Activated T-helper 2 cell treated with anti-CD3 and anti-CD28 coated beads, Interferon-gamma antibody, Interleukin-2, Interleukin-4, amounts not matched to agents 10 μg/mL and 5 μg/mL and 100 μg/mL, durations not matched to agents 14 hours and 24 hours and 36 hours (primary cell): ENCODE measurements at regions not wholly inside any gene's neighbourhood (a gene's known extent, or its start where the extent isn't known, plus 50 kb on each side); places are given as distances from the start of the nearest gene placed in this dataset.

Experiments
- DNase-seq: peaks from one replicate; pipeline ENCODE4 v3.0.0; 2021; ENCODE audit warnings: low spot score
- H3K27ac Mint-ChIP-seq: one replicate; pipeline ENCODE4 v1.8.0; 2021; ENCODE audit warnings: mixed read lengths
- H3K27me3 Mint-ChIP-seq: one replicate; pipeline ENCODE4 v1.8.0; 2021; ENCODE audit warnings: low read depth, mixed read lengths
- H3K36me3 Mint-ChIP-seq: one replicate; pipeline ENCODE4 v1.8.0; 2021; ENCODE audit warnings: low read depth, mixed read lengths
- H3K4me1 Mint-ChIP-seq: one replicate; pipeline ENCODE4 v1.8.0; 2021; ENCODE audit warnings: low read depth, mixed read lengths
- H3K4me3 Mint-ChIP-seq: one replicate; pipeline ENCODE4 v1.8.0; 2021; ENCODE audit warnings: low read depth, mild to moderate bottlenecking, moderate library complexity, mixed read lengths
- H3K9me3 Mint-ChIP-seq: one replicate; pipeline ENCODE4 v1.8.0; 2021; ENCODE audit warnings: mixed read lengths
- intact Hi-C: fragments of 100-400 bp; cut with micrococcal nuclease; formaldehyde crosslinking; loops from one replicate; pipeline ENCODE4 v1.15.1; 2023

DNA sequence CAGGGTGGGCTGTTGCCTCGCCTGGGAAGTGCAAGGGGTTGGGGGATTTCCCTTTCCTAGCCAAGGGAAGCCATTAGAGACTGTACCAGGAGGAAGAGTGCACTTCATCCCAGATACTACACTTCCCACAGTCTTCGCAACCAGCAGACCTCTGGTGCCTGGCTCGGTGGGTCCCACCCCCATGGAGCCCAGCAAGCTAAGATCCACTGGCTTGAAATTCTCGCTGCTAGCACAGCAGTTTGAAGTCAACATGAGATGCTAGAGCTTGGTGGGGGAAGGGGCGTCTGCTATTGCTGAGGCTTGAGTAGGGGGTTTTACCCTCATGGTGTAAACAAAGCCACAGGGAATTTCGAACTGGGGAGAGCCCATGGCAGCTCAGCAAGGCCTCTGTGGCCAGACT, 586.4 kb downstream of the HTR1A start:
- no peaks in the 10 kb centered on the region for H3K27me3 Mint-ChIP-seq
- intact Hi-C loops, result no loop called here
- H3K36me3 Mint-ChIP-seq, result no peaks in the 10 kb centered on the region
- H3K27ac Mint-ChIP-seq, result no peak overlapping the region
- H3K4me3 Mint-ChIP-seq, result no peak overlapping the region
- no peak for DNase-seq
- H3K4me1 Mint-ChIP-seq, result no peaks in the 10 kb centered on the region
- peaks cover 22% of the 10 kb centered on the region for H3K9me3 Mint-ChIP-seq

DNA sequence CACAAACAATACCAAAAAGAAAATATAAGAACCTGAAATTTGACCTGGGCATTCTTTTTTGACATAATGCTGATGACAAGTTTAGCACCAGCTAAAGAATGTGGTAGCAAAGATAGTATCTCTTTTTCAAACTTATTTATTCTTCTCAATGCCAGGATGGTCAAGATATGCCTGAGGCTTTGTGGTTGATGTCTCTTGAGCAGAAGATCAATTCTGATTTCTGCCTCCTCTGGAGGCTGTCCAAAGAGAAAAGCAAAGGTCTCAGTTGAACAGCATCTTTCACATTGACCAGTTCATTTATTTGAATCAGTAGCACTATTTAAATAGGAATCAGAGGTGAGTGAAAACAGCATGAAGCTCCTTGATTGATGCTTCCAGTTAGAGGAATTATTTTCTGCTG, 588.2 kb downstream of the HTR1A start:
- intact Hi-C loops, result no loop called here
- Mint-ChIP-seq H3K36me3 (no peaks in the 10 kb centered on the region), H3K4me3 (no peak overlapping the region), H3K27ac (no peak overlapping the region), H3K27me3 (no peaks in the 10 kb centered on the region), H3K4me1 (no peaks in the 10 kb centered on the region), H3K9me3 (peaks cover 13% of the 10 kb centered on the region)
- DNase-seq, result no peak

DNA sequence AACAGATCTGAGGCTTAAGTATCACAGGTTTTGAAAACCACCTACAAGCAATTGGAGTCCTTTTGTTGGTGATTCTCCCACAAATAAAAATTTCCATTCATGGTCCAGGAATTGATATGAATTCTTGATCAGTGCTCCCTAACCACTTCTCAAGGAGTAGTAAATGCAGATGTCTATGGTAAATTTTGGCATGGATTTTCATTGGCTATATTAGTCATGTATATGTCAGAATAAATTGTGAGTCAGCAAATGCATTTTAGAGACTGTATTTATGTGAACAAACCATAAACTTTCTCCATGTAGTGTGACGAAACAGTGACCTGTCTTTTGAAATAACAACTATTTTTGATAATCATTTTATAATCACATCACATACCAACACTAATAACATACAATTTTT, 611.1 kb downstream of the HTR1A start:
- intact Hi-C loops, result no loop called here
- DNase-seq, result no peak
- Mint-ChIP-seq H3K27ac (no peak overlapping the region), H3K36me3 (no peaks in the 10 kb centered on the region), H3K9me3 (peaks cover 3% of the 10 kb centered on the region), H3K4me1 (no peaks in the 10 kb centered on the region), H3K4me3 (no peak overlapping the region), H3K27me3 (no peaks in the 10 kb centered on the region)

DNA sequence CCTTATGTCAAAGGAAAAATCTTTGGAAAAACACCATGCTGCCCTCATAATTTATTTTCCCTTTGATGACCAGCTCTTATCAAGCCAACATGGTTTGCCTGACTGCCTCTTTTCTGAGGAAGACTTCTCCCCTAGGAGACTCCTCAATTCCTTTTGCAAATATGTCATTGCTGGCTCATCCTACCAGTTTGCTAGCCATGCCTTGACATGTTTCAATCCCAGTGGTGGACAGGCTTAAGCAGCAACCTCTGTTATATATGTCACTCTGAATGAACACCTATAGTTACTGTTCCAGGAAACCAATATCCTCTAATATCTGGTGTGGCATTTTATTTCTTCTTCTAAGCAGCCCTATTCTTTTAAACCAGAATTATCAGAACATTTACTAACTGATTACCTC, 615.8 kb downstream of the HTR1A start:
- H3K27ac Mint-ChIP-seq, result no peak overlapping the region
- no peaks in the 10 kb centered on the region for H3K36me3 Mint-ChIP-seq
- H3K4me3 Mint-ChIP-seq, result no peak overlapping the region

DNA sequence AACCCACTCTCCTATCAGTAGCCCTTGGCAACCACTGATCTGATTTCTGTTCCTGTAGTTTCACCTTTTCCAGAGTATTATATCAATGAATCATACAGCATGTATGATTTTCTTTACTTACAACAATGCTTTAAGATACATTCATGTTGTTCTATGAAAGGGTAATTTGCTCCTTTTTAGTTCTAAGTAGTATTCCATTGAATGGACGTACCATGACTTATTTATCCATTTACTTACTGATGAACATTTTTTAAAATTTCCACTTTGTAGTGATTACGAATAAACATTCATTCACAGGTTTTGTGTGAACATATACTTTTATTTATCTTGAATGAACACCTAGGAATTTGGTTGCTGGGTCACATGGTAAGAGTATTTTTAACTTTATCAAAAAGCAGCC, 620.8 kb downstream of the HTR1A start:
- H3K27ac Mint-ChIP-seq, result no peak overlapping the region
- no peaks in the 10 kb centered on the region for H3K4me1 Mint-ChIP-seq
- DNase-seq, result no peak
- no peak overlapping the region for H3K4me3 Mint-ChIP-seq
- intact Hi-C loops, result no loop called here
- peaks cover 6% of the 10 kb centered on the region for H3K9me3 Mint-ChIP-seq
- no peaks in the 10 kb centered on the region for H3K27me3 Mint-ChIP-seq
- H3K36me3 Mint-ChIP-seq, result no peaks in the 10 kb centered on the region

More for the DNA sequence above, 615.8 kb downstream of the HTR1A start:
- H3K9me3 Mint-ChIP-seq, result peaks cover 6% of the 10 kb centered on the region
- intact Hi-C loops, result no loop called here
- no peaks in the 10 kb centered on the region for H3K4me1 Mint-ChIP-seq
- DNase-seq, result no peak
- no peaks in the 10 kb centered on the region for H3K27me3 Mint-ChIP-seq

DNA sequence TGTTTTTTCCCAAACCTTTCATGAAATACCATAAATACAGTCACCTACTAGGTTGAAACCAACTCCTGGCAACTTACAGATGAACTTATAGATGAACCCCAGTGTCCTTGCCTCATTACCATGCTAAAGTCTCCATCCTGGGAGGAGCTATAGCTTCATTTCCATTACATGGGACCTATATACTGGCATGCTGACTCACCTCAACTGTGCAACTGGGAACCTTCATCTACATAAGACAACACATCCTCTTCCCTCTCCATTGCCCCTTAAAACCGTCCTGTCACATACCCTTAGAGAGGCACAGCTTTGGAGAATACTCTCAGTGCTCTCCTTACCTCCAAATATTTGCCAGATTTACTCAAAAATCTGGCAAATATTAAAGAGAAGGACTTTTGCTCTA, 638.3 kb downstream of the HTR1A start:
- no peaks in the 10 kb centered on the region for H3K27me3 Mint-ChIP-seq
- no peak overlapping the region for H3K27ac Mint-ChIP-seq
- peaks cover 6% of the 10 kb centered on the region for H3K9me3 Mint-ChIP-seq
- no peaks in the 10 kb centered on the region for H3K36me3 Mint-ChIP-seq
- intact Hi-C loops, result no loop called here
- no peak overlapping the region for H3K4me3 Mint-ChIP-seq
- no peak for DNase-seq
- H3K4me1 Mint-ChIP-seq, result no peaks in the 10 kb centered on the region

DNA sequence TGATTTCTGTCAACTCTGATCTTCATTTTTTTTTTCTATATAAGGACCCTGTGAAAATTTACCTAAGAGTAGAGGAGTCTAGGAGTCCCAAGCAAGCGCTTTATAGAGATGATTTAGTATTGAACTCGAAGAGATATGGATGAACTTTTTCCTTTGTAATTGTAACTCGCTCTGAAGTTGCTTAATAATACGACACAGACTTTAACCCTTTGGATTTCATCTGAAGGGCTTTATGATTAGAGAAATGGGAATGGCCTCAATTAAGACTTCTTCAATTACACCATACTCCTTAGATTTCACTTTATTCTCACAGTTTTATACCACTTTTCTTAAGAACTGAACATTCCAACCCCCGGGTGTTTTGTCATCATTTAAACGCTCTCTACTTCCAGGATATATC, 647.7 kb downstream of the HTR1A start:
- Mint-ChIP-seq H3K4me1 (no peaks in the 10 kb centered on the region), H3K27ac (no peak overlapping the region), H3K9me3 (peaks cover 4% of the 10 kb centered on the region), H3K4me3 (no peak overlapping the region), H3K36me3 (no peaks in the 10 kb centered on the region), H3K27me3 (no peaks in the 10 kb centered on the region)
- intact Hi-C loops, result no loop called here
- no peak for DNase-seq

DNA sequence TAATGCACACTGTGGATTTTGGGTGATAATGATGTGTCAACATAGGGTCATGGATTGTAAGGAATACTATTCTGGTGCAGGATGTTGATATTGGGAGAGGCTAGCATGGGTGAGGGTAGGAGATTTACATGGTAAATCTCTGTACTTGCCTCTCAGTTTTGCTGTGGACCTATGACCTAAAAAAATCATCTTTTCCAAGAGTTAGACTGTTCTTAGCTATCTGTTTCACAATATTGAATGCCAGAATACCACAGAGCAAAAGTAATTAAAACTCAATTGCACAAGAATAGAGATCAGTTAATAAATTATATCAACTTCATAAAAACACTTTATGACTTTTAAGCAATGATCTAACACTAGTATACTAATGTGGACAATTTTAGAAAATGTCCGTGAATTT, 651.6 kb downstream of the HTR1A start:
- H3K9me3 Mint-ChIP-seq, result peaks cover 4% of the 10 kb centered on the region
- H3K4me1 Mint-ChIP-seq, result no peaks in the 10 kb centered on the region
- no peaks in the 10 kb centered on the region for H3K27me3 Mint-ChIP-seq
- H3K27ac Mint-ChIP-seq, result no peak overlapping the region
- H3K36me3 Mint-ChIP-seq, result no peaks in the 10 kb centered on the region
- no peak overlapping the region for H3K4me3 Mint-ChIP-seq
- no peak for DNase-seq
- intact Hi-C loops, result no loop called here

DNA sequence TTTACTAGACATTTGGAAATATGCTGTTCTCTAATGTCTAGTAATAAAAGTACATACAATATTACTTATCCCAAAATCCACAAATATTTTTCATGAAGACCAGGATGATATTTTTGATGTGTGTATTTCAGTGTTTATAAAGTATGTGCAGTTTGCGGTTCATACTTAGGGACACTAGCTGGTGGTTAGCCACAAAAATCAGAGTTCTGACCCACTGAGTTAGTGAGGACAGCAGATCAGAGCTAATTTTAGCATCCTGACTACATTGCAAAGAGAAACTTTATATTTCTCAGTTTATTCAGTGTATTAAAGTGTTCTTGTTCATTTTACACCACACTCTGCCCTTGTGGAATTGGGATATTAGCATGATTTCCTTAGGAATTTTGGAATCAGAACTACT, 655.3 kb downstream of the HTR1A start:
- Mint-ChIP-seq H3K27me3 (no peaks in the 10 kb centered on the region), H3K36me3 (no peaks in the 10 kb centered on the region), H3K4me1 (no peaks in the 10 kb centered on the region), H3K9me3 (peaks cover 17% of the 10 kb centered on the region), H3K4me3 (no peak overlapping the region), H3K27ac (no peak overlapping the region)
- DNase-seq, result no peak
- intact Hi-C loops, result no loop called here

DNA sequence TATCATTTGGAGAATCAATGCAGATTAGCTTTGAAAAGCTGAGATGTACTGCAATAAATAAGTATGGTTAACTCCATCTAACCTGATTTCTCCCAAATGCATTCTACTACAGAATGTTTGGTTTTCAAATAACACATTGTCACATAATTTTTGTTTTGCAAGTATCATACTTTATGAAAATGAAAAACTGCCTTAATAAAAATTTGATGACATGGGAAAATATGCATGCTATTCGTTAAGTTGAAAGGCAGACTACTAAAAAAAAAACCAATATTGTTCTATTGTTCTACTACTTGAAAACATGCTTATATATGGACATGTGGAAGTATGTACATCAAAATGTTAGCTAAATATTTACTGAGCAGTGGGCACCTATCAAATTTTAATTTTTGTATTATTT, 668.9 kb downstream of the HTR1A start:
- Mint-ChIP-seq H3K27me3 (no peaks in the 10 kb centered on the region), H3K4me1 (no peaks in the 10 kb centered on the region), H3K27ac (no peak overlapping the region), H3K9me3 (peaks cover 3% of the 10 kb centered on the region), H3K36me3 (no peaks in the 10 kb centered on the region), H3K4me3 (no peak overlapping the region)
- DNase-seq, result no peak
- intact Hi-C loops, result no loop called here

DNA sequence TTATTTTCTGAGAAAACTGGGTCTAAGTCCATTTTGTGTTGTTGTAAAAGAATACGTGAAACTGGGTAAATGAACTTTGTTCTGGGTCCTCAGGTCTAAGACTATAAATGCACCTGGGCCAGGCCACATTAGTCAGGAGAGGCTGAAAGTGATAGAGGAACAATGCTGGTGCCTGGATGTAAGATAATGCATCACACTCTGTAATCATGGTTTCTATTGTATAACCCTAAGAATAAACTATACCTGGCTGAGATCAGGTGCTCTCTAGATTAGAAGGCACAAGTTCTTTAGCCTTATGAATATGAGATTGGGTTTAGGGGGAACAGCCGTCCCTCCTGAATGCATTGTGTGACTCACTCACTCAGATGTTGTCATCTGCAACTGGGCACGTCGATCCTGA, 675.5 kb downstream of the HTR1A start:
- Mint-ChIP-seq H3K4me3 (no peak overlapping the region), H3K27me3 (no peaks in the 10 kb centered on the region), H3K27ac (no peak overlapping the region), H3K4me1 (no peaks in the 10 kb centered on the region), H3K36me3 (no peaks in the 10 kb centered on the region), H3K9me3 (peaks cover 30% of the 10 kb centered on the region)
- no peak for DNase-seq
- intact Hi-C loops, result no loop called here

DNA sequence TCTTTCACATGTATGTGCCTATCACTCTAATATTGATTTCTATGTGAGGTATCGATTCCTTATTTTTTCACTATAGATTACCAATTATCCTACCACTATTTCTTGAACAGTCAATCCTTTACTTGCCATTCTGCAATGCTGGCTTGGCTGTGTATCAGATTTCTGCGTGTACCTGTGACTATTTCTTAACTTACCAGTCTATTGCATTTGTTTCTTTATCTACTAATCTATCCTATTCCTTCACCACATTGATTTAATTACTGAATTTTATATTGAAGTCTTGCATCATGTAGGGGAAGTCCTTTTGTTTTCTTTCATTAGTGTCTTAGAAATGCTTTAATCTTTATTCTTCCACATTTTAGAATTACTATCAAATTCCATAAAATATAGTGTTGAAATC, 684.8 kb downstream of the LRRC70 start:
- H3K36me3 Mint-ChIP-seq, result no peaks in the 10 kb centered on the region
- peaks cover 17% of the 10 kb centered on the region for H3K9me3 Mint-ChIP-seq
- H3K27me3 Mint-ChIP-seq, result no peaks in the 10 kb centered on the region
- no peak overlapping the region for H3K27ac Mint-ChIP-seq
- no peak for DNase-seq
- H3K4me3 Mint-ChIP-seq, result no peak overlapping the region
- intact Hi-C loops, result no loop called here
- no peaks in the 10 kb centered on the region for H3K4me1 Mint-ChIP-seq

DNA sequence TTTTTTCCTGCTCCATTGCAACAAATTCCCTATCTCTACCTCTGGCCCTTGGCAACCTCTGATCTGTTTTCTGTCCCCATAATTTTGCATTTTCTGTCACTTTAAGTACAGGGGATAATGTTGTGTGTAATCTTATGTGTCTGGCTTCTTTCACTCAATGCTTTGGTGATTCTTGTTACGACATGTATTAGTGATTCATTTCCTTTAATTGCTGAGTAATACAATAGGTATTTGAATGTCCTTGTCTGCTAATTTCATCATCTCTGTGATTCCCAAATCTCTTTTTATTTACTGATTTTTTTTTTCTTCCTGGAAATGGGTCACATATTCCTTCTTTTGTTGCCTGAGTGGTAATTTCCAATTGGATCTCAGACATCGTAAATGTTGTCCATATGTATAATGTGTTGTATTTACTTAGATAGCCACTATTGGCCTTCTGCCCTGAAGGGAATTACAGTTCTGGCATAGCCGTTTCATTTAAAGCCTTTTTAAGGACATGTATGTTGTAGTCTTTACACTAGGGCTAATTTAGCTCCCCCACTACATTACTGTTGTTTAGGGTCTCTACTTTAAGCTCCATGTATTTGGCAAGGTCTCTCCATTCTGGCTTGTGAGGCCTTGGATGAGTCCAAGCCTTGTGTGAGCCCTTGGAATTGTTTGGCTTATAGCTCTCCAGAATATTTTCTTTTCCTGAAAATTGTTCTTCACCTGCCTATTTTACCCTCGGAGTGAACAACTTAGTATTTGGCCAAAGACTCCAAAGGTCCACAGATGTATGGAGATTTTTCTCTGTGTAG, 683.8 kb downstream of the LRRC70 start:
- no peaks in the 10 kb centered on the region for H3K27me3 Mint-ChIP-seq
- H3K27ac Mint-ChIP-seq, result no peak overlapping the region
- no peaks in the 10 kb centered on the region for H3K4me1 Mint-ChIP-seq
- DNase-seq, result no peak
- H3K9me3 Mint-ChIP-seq, result peaks cover 12% of the 10 kb centered on the region
- intact Hi-C loops, result no loop called here
- no peaks in the 10 kb centered on the region for H3K36me3 Mint-ChIP-seq
- H3K4me3 Mint-ChIP-seq, result no peak overlapping the region

DNA sequence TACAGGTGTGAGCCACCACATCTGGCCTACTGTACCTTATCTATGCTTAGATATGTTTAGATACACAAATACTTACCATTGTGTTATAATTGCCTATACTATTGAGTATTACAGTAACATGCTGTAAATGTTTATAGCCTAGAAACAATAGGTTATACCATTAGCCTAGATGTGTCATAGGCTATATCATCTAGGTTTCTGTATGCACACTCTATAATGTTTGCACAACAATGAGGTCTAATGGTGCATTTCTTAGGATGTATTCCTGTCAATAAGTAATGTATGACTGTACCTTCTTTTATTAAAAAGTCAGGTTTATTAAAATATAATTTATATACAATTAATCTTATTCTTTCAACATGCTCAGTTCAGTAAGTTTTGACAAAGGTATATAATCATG, 683.1 kb downstream of the LRRC70 start:
- no peak for DNase-seq
- intact Hi-C loops, result no loop called here

More for the DNA sequence above, 683.1 kb downstream of the LRRC70 start:
- no peaks in the 10 kb centered on the region for H3K27me3 Mint-ChIP-seq
- H3K4me3 Mint-ChIP-seq, result no peak overlapping the region
- H3K4me1 Mint-ChIP-seq, result no peaks in the 10 kb centered on the region
- H3K27ac Mint-ChIP-seq, result no peak overlapping the region
- H3K9me3 Mint-ChIP-seq, result peaks cover 15% of the 10 kb centered on the region
- H3K36me3 Mint-ChIP-seq, result no peaks in the 10 kb centered on the region
